Gastroesophageal sphincter (tissue), 3 donors: ENCODE measurements at regions not wholly inside any gene's neighbourhood (a gene's known extent, or its start where the extent isn't known, plus 50 kb on each side); places are given as distances from the start of the nearest gene placed in this dataset.

Experiments
- POLR2A ChIP-seq, 2 donors: fragments of 450-650 bp; IDR thresholded peaks; one replicate each; pipeline ENCODE4 v1.6.1; 2017; ENCODE audit warnings: antibody characterized with exemption in 2 of 2, mild to moderate bottlenecking in 2 of 2, moderate library complexity in 1 of 2
- TF ChIP-seq, protein P1 (sequence below), 4 experiments: fragments of 200-600 bp in 2 of 4; fragments of 450-650 bp in 2 of 4; sonication (generic) in 1 of 4; IDR thresholded peaks; one replicate each; pipeline ENCODE4 v1.5.1; 2017 to 2019; ENCODE audit warnings: antibody characterized with exemption in 4 of 4, mild to moderate bottlenecking in 2 of 4, moderate library complexity in 2 of 4

DNA sequence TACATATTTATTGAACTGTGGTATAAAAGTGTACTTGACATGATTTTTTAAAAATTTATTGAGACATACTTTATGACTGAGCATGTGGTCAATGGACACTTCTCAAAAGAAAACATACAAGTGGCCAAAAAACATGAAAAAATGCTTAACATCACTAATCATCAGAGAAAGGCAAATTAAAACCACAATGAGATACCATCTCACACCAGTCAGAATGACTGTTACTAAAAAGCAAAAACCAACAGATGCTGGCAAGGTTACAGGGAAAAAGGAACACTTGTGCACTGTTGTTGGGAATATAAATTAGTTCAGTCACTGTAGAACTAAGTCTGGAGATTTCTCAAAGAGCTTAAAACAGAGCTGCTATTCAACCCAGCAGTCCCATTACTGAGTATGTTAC lies 1177.6 kb downstream of the GALC start:
- TF ChIP-seq, protein P1, sequence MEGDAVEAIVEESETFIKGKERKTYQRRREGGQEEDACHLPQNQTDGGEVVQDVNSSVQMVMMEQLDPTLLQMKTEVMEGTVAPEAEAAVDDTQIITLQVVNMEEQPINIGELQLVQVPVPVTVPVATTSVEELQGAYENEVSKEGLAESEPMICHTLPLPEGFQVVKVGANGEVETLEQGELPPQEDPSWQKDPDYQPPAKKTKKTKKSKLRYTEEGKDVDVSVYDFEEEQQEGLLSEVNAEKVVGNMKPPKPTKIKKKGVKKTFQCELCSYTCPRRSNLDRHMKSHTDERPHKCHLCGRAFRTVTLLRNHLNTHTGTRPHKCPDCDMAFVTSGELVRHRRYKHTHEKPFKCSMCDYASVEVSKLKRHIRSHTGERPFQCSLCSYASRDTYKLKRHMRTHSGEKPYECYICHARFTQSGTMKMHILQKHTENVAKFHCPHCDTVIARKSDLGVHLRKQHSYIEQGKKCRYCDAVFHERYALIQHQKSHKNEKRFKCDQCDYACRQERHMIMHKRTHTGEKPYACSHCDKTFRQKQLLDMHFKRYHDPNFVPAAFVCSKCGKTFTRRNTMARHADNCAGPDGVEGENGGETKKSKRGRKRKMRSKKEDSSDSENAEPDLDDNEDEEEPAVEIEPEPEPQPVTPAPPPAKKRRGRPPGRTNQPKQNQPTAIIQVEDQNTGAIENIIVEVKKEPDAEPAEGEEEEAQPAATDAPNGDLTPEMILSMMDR (IDR thresholded peaks at IDR 0.05) = no peak
- no peak for TF ChIP-seq POLR2A (IDR thresholded peaks at IDR 0.05)
